ENCODE measurements at regions not wholly inside any gene's neighbourhood (a gene's known extent, or its start where the extent isn't known, plus 50 kb on each side); places are given as distances from the start of the nearest gene placed in this dataset.

GRCh38 chr13:24050292-24050711 lies 110.2 kb upstream of the SPATA13 start:
- peak overlapping the region; percentile 78 for H3K4me3 Mint-ChIP-seq
- peaks cover 32% of the 10 kb centered on the region for H3K4me1 Mint-ChIP-seq (ENCODE audit: low read depth)
- H3K36me3 Mint-ChIP-seq (ENCODE audit: low read depth) = peaks cover 19% of the 10 kb centered on the region
- no peaks in the 10 kb centered on the region; the same call in none of the 2 replicates for H3K27me3 Mint-ChIP-seq (ENCODE audit: insufficient read depth)
- TF ChIP-seq CTCF (IDR thresholded peaks at IDR 0.05) = no peak
- peaks cover 22% of the 10 kb centered on the region for H3K9me3 Mint-ChIP-seq
- peak; percentile 50 for DNase-seq
- H3K27ac Mint-ChIP-seq = peak overlapping the region; percentile 57

- peaks cover 19% of the 10 kb centered on the region for H3K36me3 Mint-ChIP-seq (ENCODE audit: low read depth)
- H3K27ac Mint-ChIP-seq = no peak overlapping the region
- no peak for TF ChIP-seq CTCF (IDR thresholded peaks at IDR 0.05)
- DNase-seq = no peak
- H3K4me1 Mint-ChIP-seq (ENCODE audit: low read depth) = peaks cover 32% of the 10 kb centered on the region
- H3K4me3 Mint-ChIP-seq = peak overlapping the region; percentile 78; the same call in 1 of the 2 replicates
- H3K27me3 Mint-ChIP-seq (ENCODE audit: insufficient read depth) = no peaks in the 10 kb centered on the region; the same call in none of the 2 replicates
- peaks cover 20% of the 10 kb centered on the region for H3K9me3 Mint-ChIP-seq
Observed at GRCh38 chr13:24050796-24051715, 109.5 kb upstream of the SPATA13 start.

- no peak overlapping the region for H3K27ac Mint-ChIP-seq
- TF ChIP-seq CTCF (IDR thresholded peaks at IDR 0.05) = no peak
- H3K36me3 Mint-ChIP-seq (ENCODE audit: low read depth) = peaks cover 3% of the 10 kb centered on the region; the same call in 1 of the 2 replicates
- H3K4me1 Mint-ChIP-seq (ENCODE audit: low read depth) = peaks cover 32% of the 10 kb centered on the region
- H3K27me3 Mint-ChIP-seq (ENCODE audit: insufficient read depth) = peaks cover 3% of the 10 kb centered on the region
- peak overlapping the region; percentile 16; the same call in 1 of the 2 replicates for H3K4me3 Mint-ChIP-seq
- no peak for DNase-seq
- H3K9me3 Mint-ChIP-seq = peaks cover 2% of the 10 kb centered on the region; the same call in 1 of the 2 replicates
Observed at GRCh38 chr13:24052547-24053518, 107.7 kb upstream of the SPATA13 start.

GRCh38 chr13:24053519-24054251 lies 106.8 kb upstream of the SPATA13 start:
- no peak overlapping the region for H3K27ac Mint-ChIP-seq
- no peaks in the 10 kb centered on the region for H3K9me3 Mint-ChIP-seq

More at GRCh38 chr13:24053519-24054251, 106.8 kb upstream of the SPATA13 start:
- H3K36me3 Mint-ChIP-seq (ENCODE audit: low read depth) = no peaks in the 10 kb centered on the region
- H3K27me3 Mint-ChIP-seq (ENCODE audit: insufficient read depth) = peaks cover 3% of the 10 kb centered on the region
- TF ChIP-seq CTCF (IDR thresholded peaks at IDR 0.05) = peak; percentile 82
- peak overlapping the region; percentile 6; the same call in 1 of the 2 replicates for H3K4me3 Mint-ChIP-seq
- peaks cover 32% of the 10 kb centered on the region for H3K4me1 Mint-ChIP-seq (ENCODE audit: low read depth)
- DNase-seq = peak; percentile 33
